ENCODE measurements at regions not wholly inside any gene's neighbourhood (a gene's known extent, or its start where the extent isn't known, plus 50 kb on each side); places are given as distances from the start of the nearest gene placed in this dataset.
"Not testable (repeated sequence)": the region's sequence is repeated elsewhere in the genome, so short reads cannot be mapped to it uniquely, and the experiment has no call there.

DNA sequence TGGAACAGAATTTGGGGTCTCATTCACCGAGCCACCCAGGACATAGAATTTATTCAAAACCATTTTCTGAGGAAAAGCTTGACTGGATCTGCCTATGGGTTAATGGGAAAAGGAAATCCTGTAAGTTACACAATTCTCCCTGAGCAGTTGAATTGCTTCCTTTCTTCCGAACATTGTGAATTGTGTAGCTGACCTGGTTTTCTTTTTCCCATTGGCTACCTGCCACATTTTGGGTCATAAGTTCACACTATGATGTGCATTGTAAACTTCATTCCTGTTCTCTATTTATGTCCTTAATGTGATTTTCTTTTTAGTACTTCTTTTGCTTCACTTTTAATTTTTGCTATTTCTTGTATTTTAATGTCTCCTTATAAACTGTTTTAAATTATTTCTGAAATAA is 386.0 kb upstream of the LRRC3B start:
- Mint-ChIP-seq H3K9me3 (peaks cover 22% of the 10 kb centered on the region), H3K36me3 (ENCODE audit: low read depth) (no peaks in the 10 kb centered on the region), H3K27ac (no peak overlapping the region), H3K4me1 (ENCODE audit: low read depth) (no peaks in the 10 kb centered on the region), H3K4me3 (no peak overlapping the region), H3K27me3 (ENCODE audit: insufficient read depth) (peaks cover 2% of the 10 kb centered on the region; the same call in 1 of the 2 replicates)
- no peak for DNase-seq
- TF ChIP-seq, protein P1, sequence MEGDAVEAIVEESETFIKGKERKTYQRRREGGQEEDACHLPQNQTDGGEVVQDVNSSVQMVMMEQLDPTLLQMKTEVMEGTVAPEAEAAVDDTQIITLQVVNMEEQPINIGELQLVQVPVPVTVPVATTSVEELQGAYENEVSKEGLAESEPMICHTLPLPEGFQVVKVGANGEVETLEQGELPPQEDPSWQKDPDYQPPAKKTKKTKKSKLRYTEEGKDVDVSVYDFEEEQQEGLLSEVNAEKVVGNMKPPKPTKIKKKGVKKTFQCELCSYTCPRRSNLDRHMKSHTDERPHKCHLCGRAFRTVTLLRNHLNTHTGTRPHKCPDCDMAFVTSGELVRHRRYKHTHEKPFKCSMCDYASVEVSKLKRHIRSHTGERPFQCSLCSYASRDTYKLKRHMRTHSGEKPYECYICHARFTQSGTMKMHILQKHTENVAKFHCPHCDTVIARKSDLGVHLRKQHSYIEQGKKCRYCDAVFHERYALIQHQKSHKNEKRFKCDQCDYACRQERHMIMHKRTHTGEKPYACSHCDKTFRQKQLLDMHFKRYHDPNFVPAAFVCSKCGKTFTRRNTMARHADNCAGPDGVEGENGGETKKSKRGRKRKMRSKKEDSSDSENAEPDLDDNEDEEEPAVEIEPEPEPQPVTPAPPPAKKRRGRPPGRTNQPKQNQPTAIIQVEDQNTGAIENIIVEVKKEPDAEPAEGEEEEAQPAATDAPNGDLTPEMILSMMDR (IDR thresholded peaks at IDR 0.05), result no peak

DNA sequence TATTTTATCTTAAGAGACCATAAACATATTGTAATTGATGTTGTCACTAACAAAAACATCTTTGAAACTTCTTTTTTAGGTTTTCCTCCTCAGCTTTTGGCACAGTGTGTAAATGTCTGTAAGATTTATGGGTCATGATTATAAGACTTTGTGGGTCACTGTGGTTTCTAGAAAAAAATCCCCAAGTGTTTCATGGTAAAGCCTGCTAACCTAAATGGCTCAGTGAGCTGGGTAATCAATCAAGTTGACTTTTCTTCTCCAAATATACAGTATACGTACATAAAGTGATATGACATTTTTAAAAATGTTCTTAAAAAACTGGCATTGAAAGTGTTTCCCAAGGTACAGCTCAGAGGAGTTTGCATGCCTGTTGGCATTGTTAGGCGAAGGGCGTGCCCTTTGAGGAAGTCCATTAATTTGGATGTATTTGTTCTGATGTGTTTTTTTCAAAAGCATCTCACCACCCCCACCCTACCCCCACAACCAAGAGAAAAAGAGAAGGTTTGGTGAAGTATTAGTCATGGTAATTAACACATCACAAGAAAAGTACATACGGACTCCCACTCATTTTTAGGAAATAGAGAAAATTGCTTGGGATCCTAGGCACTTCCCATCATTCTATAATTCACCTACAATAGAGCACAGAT is 385.4 kb upstream of the LRRC3B start:
- H3K4me3 Mint-ChIP-seq, result no peak overlapping the region
- H3K36me3 Mint-ChIP-seq (ENCODE audit: low read depth), result no peaks in the 10 kb centered on the region
- H3K9me3 Mint-ChIP-seq, result peaks cover 26% of the 10 kb centered on the region
- no peak for DNase-seq
- H3K4me1 Mint-ChIP-seq (ENCODE audit: low read depth), result no peaks in the 10 kb centered on the region
- TF ChIP-seq, protein P1 (IDR thresholded peaks at IDR 0.05), result no peak
- H3K27me3 Mint-ChIP-seq (ENCODE audit: insufficient read depth), result peaks cover 2% of the 10 kb centered on the region; the same call in 1 of the 2 replicates
- H3K27ac Mint-ChIP-seq, result no peak overlapping the region

GRCh38 chr3:26244586-26244985 is 378.0 kb upstream of the LRRC3B start:
- peaks cover 34% of the 10 kb centered on the region for H3K9me3 Mint-ChIP-seq
- DNase-seq; H3K4me1 Mint-ChIP-seq (ENCODE audit: low read depth); H3K36me3 Mint-ChIP-seq (ENCODE audit: low read depth); H3K27me3 Mint-ChIP-seq (ENCODE audit: insufficient read depth); H3K4me3 Mint-ChIP-seq; H3K27ac Mint-ChIP-seq: not testable (repeated sequence)

- H3K4me3 Mint-ChIP-seq, result no peak overlapping the region
- no peak for DNase-seq
- H3K36me3 Mint-ChIP-seq (ENCODE audit: low read depth), result no peaks in the 10 kb centered on the region
- peaks cover 38% of the 10 kb centered on the region for H3K9me3 Mint-ChIP-seq
- H3K27me3 Mint-ChIP-seq (ENCODE audit: insufficient read depth), result no peaks in the 10 kb centered on the region
- TF ChIP-seq, protein P1 (IDR thresholded peaks at IDR 0.05), result no peak
- H3K4me1 Mint-ChIP-seq (ENCODE audit: low read depth), result no peaks in the 10 kb centered on the region
- H3K27ac Mint-ChIP-seq, result no peak overlapping the region
These were observed 377.3 kb upstream of the LRRC3B start for GRCh38 chr3:26245236-26245635.

GRCh38 chr3:26246901-26247300 is 375.7 kb upstream of the LRRC3B start:
- H3K36me3 Mint-ChIP-seq (ENCODE audit: low read depth), result no peaks in the 10 kb centered on the region
- no peak overlapping the region for H3K27ac Mint-ChIP-seq
- peaks cover 47% of the 10 kb centered on the region for H3K9me3 Mint-ChIP-seq
- no peak overlapping the region for H3K4me3 Mint-ChIP-seq
- TF ChIP-seq, protein P1 (IDR thresholded peaks at IDR 0.05), result no peak
- H3K27me3 Mint-ChIP-seq (ENCODE audit: insufficient read depth), result no peaks in the 10 kb centered on the region
- DNase-seq, result no peak
- no peaks in the 10 kb centered on the region for H3K4me1 Mint-ChIP-seq (ENCODE audit: low read depth)

GRCh38 chr3:26247712-26248111 is 374.9 kb upstream of the LRRC3B start:
- Mint-ChIP-seq H3K4me3 (no peak overlapping the region), H3K27ac (no peak overlapping the region), H3K36me3 (ENCODE audit: low read depth) (no peaks in the 10 kb centered on the region), H3K4me1 (ENCODE audit: low read depth) (no peaks in the 10 kb centered on the region), H3K9me3 (peaks cover 43% of the 10 kb centered on the region), H3K27me3 (ENCODE audit: insufficient read depth) (no peaks in the 10 kb centered on the region)
- DNase-seq, result no peak
- TF ChIP-seq, protein P1 (IDR thresholded peaks at IDR 0.05), result no peak
